ENCODE measurements at regions not wholly inside any gene's neighbourhood (a gene's known extent, or its start where the extent isn't known, plus 50 kb on each side); places are given as distances from the start of the nearest gene placed in this dataset.

GRCh38 chr9:73030370-73031030, 77.6 kb upstream of the ALDH1A1 start:
- CTCF ChIA-PET (ENCODE audit: low intra/inter-chr PET ratio): no interaction called here
- Histone ChIP-seq H3K27ac (ENCODE audit: extremely low read depth, low read depth, low read length) (peak overlapping the region; percentile 75), H3K9me3 (replicated peaks; ENCODE audit: control insufficient read depth, insufficient read depth, low read depth, low read length) (no peaks in the 10 kb centered on the region), H2AFZ (ENCODE audit: low read depth, low read length) (peak overlapping the region; percentile 84), H3K4me3 (peak overlapping the region; percentile 22), H4K20me1 (replicated peaks; ENCODE audit: control insufficient read depth, insufficient read depth, low read length) (no peaks in the 10 kb centered on the region), H3K79me2 (ENCODE audit: control insufficient read depth, insufficient read depth, low read length) (peaks cover 35% of the 10 kb centered on the region; the same call in 2 of the 3 replicates), H3K36me3 (ENCODE audit: control insufficient read depth, insufficient read depth, low read length) (no peaks in the 10 kb centered on the region), H3K4me1 (replicated peaks in 1 of 2; ENCODE audit: control insufficient read depth in 2 of 2, insufficient read depth in 2 of 2, low read length in 2 of 2) (peaks cover 5 to 21% of the 10 kb centered on the region in 2 experiments; a peak in 4 of 5 replicates), H3K9me1 (ENCODE audit: control insufficient read depth, insufficient read depth, low read length) (no peaks in the 10 kb centered on the region), H3K27me3 (ENCODE audit: control insufficient read depth in 2 of 2, insufficient read depth in 2 of 2, low read length in 2 of 2) (no peaks in the 10 kb centered on the region), H3K4me2 (ENCODE audit: insufficient read depth, low read length) (peak overlapping the region; percentile 66), H3K9ac (ENCODE audit: insufficient read depth in 1 of 2, low read depth in 2 of 2, low read length in 2 of 2) (peak overlapping the region in 1 of 2 experiments; percentile 61; a peak in 2 of 4 replicates)
- TSS peak; percentile 70 for BruUV-seq (replicated peaks)
- POLR2A ChIA-PET: interaction anchor here (1.3 kb wide), 1 partner anchor 123 kb away, joined by 3 read pairs; no protein-coding TSS in a partner anchor
- peak in 1 of 4 experiments; percentile 49 for DNase-seq (ENCODE audit: extremely low read depth in 1 of 4, low spot score in 3 of 4)
- no peak for FAIRE-seq
- intact Hi-C loops (cut with micrococcal nuclease): loop anchor here (1.0 to 5.0 kb wide), 3 partner anchors 102 to 948 kb away; no protein-coding TSS in a partner anchor
- WGBS (ENCODE audit: insufficient coverage, low coverage, missing lambda C conversion rate): 46% methylated on average over 5 of the region's 5 CpGs
- peak; percentile 70 for ATAC-seq
- in situ Hi-C loops (cut with MboI): no loop called here
- TF ChIP-seq ZNF282 (CRISPR knock-in tag; IDR thresholded peaks at IDR 0.05) (no peak), DNMT1 (IDR thresholded peaks at IDR 0.05) (no peak), CEBPG (CRISPR knock-in tag; IDR thresholded peaks at IDR 0.05) (no peak), CEBPG (tag; conservative IDR thresholded peaks at IDR 0.05 in 1 of 2, IDR thresholded peaks at IDR 0.05 in 1 of 2) (peak in 1 of 2 experiments; percentile 78; a peak in 2 of 4 replicates), BCL6 (CRISPR knock-in tag; IDR thresholded peaks at IDR 0.05) (no peak), FOXO4 (CRISPR knock-in tag; IDR thresholded peaks at IDR 0.05) (no peak), GTF2B (IDR thresholded peaks at IDR 0.05; ENCODE audit: extremely low read depth, insufficient read length) (no peak), ZNF24 (IDR thresholded peaks at IDR 0.05) (no peak), ZNF589 (CRISPR knock-in tag; IDR thresholded peaks at IDR 0.05; ENCODE audit: low read depth) (peak; percentile 35; the same call in 1 of the 2 replicates), ZEB2 (IDR thresholded peaks at IDR 0.05) (peak; percentile 18; the same call in 1 of the 2 replicates), TAF1 (IDR thresholded peaks at IDR 0.05; ENCODE audit: control insufficient read depth, extremely low read depth, insufficient read depth, low read length, severe bottlenecking) (no peak), ZNF277 (CRISPR knock-in tag; IDR thresholded peaks at IDR 0.05; ENCODE audit: borderline replicate concordance) (no peak), RBFOX2 (IDR thresholded peaks at IDR 0.05; ENCODE audit: low read depth, low read length) (0 out of 2 replicates have a peak, but pooled peaks have one; percentile 25), ATF3 (IDR thresholded peaks at IDR 0.05) (no peak), ATF3 (CRISPR knock-in tag; conservative IDR thresholded peaks at IDR 0.05) (no peak), MLLT1 (IDR thresholded peaks at IDR 0.05) (peak; percentile 17 to 35; a peak in 2 of 4 replicates)
